ENCODE measurements at regions not wholly inside any gene's neighbourhood (a gene's known extent, or its start where the extent isn't known, plus 50 kb on each side); places are given as distances from the start of the nearest gene placed in this dataset.

- DNase-seq: no peak
- in situ Hi-C loops (cut with HindIII; ENCODE audit: low pct_ligation_motif_present, low pct_unique_long_range_greater_than_20kb, low sequenced_read_pairs): no loop called here
Observed at GRCh38 chr20:23223908-23224580, 126.5 kb upstream of the NXT1 start.

- in situ Hi-C loops (cut with HindIII; ENCODE audit: low pct_ligation_motif_present, low pct_unique_long_range_greater_than_20kb, low sequenced_read_pairs): no loop called here
Observed at GRCh38 chr20:23222531-23223200, 127.9 kb upstream of the NXT1 start.

GRCh38 chr20:23217023-23217422, 130.9 kb upstream of the CD93 start:
- DNase-seq: no peak
- in situ Hi-C loops (cut with HindIII; ENCODE audit: low pct_ligation_motif_present, low pct_unique_long_range_greater_than_20kb, low sequenced_read_pairs): no loop called here

More at GRCh38 chr20:23222531-23223200, 127.9 kb upstream of the NXT1 start:
- DNase-seq: no peak

GRCh38 chr20:23215344-23215995, 129.3 kb upstream of the CD93 start:
- in situ Hi-C loops (cut with HindIII; ENCODE audit: low pct_ligation_motif_present, low pct_unique_long_range_greater_than_20kb, low sequenced_read_pairs): no loop called here
- DNase-seq: no peak

- in situ Hi-C loops (cut with HindIII; ENCODE audit: low pct_ligation_motif_present, low pct_unique_long_range_greater_than_20kb, low sequenced_read_pairs): no loop called here
- DNase-seq: no peak
Observed at GRCh38 chr20:23214903-23215302, 128.8 kb upstream of the CD93 start.

DNA sequence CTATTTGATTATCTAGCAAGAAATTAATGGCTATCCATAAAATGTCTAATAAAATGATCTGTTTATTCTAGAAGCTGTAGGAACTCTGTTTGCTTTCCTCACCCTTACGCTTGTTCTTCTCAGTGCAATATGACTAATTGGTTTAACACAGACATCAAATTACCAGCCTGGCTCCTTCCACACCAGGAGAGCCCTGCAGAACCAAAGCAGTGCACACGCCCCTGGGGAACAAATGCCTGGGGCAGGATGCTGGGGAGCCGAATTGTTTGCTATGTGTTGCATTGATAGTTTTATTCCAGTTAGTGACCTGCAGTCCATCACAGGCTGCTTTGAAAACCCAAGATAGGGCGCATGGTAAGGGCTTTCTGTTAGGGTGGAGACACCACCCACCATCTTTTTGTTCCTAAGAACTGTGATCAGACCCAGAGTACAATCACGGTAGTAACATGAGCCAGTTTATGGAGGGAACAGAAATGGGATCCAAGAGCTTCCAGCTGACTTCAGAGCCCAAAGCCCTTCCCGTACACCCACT, 126.4 kb upstream of the CD93 start:
- in situ Hi-C loops (cut with HindIII; ENCODE audit: low pct_ligation_motif_present, low pct_unique_long_range_greater_than_20kb, low sequenced_read_pairs): no loop called here
- DNase-seq: no peak

DNA sequence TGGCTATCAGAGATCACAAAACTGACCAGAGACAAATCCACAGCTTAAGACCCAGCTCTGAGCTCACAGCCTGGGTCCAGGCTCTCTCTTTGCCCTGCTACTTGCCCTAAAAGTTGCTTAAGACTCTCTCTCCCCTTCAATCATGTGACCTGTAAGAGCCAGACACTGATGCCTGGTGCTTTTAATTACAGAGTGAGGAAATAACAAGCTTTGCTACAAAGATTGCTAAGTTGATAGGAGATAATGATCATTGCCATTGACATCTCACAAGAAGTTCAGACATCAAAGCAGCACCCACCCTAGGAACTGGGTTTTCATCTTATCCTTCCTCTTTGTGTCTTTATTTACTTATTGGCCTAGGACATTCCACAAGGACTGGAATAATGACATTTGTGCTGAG, 125.9 kb upstream of the CD93 start:
- in situ Hi-C loops (cut with HindIII; ENCODE audit: low pct_ligation_motif_present, low pct_unique_long_range_greater_than_20kb, low sequenced_read_pairs): no loop called here
- DNase-seq: no peak

DNA sequence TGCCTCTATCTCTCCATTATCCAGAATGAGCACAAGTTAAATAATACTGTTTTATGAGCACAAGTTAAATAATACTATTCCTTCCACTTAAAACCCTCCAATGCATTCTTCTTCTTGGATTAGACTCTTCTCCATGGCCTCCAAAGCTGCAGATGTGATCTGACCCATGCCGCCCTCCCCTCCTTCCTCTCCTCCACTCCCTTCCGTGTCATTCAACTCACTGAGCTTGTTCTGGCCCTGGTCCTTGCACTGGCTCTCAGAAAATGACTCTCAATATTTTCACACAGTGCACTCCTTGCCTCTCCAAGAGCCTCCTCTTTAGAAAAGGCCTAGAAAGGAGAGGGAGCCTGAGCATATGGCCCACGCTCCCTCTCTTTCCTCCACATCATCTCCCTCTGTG, 125.0 kb upstream of the CD93 start:
- no peak for DNase-seq
- in situ Hi-C loops (cut with HindIII; ENCODE audit: low pct_ligation_motif_present, low pct_unique_long_range_greater_than_20kb, low sequenced_read_pairs): no loop called here

- in situ Hi-C loops (cut with HindIII; ENCODE audit: low pct_ligation_motif_present, low pct_unique_long_range_greater_than_20kb, low sequenced_read_pairs): no loop called here
- DNase-seq: no peak
Observed at GRCh38 chr20:23207826-23208540, 121.9 kb upstream of the CD93 start.

DNA sequence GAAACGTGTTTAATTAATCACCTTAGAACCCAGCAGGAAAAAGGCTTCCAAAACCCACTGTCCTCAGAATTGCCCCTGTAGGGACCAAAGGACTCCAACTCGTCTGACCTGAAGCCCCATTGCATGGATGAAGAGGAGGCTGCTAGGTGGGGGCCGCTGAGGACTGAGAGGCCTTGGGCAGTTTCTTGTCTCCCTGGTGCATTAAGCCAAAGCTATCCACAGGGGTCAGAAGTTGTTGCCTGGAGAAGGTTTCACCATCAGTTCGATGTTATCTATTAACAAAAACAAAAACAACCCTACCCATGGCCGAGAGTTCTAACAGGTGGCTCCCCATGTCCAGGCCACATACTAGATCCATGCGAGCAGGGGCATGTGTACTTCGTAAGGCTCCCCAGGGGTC, 120.9 kb upstream of the CD93 start:
- DNase-seq: no peak
- in situ Hi-C loops (cut with HindIII; ENCODE audit: low pct_ligation_motif_present, low pct_unique_long_range_greater_than_20kb, low sequenced_read_pairs): no loop called here

DNA sequence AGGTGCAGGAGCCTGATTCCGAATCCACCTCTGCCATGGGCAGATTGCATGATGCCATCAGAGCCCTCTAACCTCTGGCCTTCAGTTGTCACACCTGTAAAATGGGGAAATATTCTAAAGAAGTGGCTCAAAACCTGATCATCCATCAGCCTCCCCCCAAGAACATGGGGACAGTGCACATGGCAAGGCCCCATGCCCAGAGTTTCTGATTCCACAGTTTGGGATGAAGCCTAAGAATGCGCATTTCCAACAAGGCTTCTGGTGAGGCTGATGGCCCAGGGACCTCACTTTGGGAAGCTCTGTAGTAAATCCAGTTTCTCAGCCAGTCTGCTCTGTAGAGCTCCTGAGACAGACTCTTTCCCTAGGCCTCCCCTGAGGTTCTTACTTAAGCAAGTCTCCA, 119.9 kb upstream of the CD93 start:
- DNase-seq: no peak
- in situ Hi-C loops (cut with HindIII; ENCODE audit: low pct_ligation_motif_present, low pct_unique_long_range_greater_than_20kb, low sequenced_read_pairs): no loop called here

GRCh38 chr20:23205611-23206041, 119.5 kb upstream of the CD93 start:
- in situ Hi-C loops (cut with HindIII; ENCODE audit: low pct_ligation_motif_present, low pct_unique_long_range_greater_than_20kb, low sequenced_read_pairs): no loop called here
- peak; percentile 84 for DNase-seq

DNA sequence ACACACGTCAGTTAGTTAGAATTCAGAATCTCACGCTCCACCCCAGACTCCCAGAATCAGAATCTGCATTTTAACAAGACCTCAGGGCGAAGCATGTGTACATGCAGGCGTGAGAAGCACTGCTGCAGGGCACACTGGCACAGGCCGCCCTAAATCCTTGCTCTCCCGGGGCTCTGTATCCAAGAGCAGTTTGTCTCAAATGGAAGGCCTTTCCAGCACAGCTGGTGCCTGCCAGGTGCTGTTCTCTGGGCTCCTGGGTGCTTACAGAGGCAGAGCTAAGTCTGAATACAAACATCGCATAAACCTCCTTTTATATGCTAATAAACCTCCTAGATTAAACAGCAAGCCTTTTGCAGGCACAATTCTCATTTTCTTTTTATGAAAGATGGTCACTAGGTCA, 119.1 kb upstream of the CD93 start:
- in situ Hi-C loops (cut with HindIII; ENCODE audit: low pct_ligation_motif_present, low pct_unique_long_range_greater_than_20kb, low sequenced_read_pairs): no loop called here
- no peak for DNase-seq

- in situ Hi-C loops (cut with HindIII; ENCODE audit: low pct_ligation_motif_present, low pct_unique_long_range_greater_than_20kb, low sequenced_read_pairs): no loop called here
- peak; percentile 45 for DNase-seq
Observed at GRCh38 chr20:23203951-23204730, 118.0 kb upstream of the CD93 start.

DNA sequence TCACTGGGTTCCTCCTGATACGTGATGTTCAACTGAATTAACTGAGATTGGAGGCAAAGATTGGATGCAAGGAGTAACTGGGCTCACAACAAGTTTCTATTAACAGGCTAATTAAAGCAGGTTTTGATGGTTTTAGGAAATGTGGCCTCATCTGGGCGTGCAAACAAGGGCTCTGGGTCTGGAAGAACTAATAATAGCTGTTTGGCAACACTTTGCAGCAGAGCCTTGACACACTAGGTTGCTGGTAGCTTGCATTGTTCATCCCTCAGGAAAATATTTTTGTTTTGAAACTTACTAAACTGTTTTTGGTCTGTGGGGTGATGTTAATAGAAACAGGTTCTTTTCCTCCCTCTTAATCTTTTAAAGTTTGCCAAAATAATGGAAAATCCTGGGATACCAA, 117.2 kb upstream of the CD93 start:
- no peak for DNase-seq
- in situ Hi-C loops (cut with HindIII; ENCODE audit: low pct_ligation_motif_present, low pct_unique_long_range_greater_than_20kb, low sequenced_read_pairs): no loop called here

DNA sequence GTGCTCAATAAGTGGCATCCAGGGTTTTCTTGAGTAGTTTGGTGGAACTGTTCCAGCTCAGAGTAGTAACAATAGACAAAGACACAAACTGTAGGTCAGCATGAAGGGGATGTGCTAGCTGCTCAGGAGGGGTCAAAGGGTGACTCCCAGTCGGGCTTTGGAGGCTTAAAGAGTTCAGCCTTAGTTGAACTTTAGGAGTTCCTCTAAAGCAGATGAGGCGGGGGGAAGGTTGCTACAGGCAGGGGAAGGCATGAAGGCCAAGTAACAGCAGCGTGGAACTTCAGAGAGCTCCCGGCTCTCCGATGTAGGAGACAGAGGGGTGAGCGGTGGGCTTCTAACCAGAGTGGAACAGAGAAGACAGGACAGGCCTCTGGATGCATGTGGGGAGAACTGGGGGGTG, 115.5 kb upstream of the CD93 start:
- in situ Hi-C loops (cut with HindIII; ENCODE audit: low pct_ligation_motif_present, low pct_unique_long_range_greater_than_20kb, low sequenced_read_pairs): no loop called here
- DNase-seq: no peak

- in situ Hi-C loops (cut with HindIII; ENCODE audit: low pct_ligation_motif_present, low pct_unique_long_range_greater_than_20kb, low sequenced_read_pairs): no loop called here
- DNase-seq: peak; percentile 23
Observed at GRCh38 chr20:23200914-23201313, 114.8 kb upstream of the CD93 start.

GRCh38 chr20:23200413-23200812, 114.3 kb upstream of the CD93 start:
- in situ Hi-C loops (cut with HindIII; ENCODE audit: low pct_ligation_motif_present, low pct_unique_long_range_greater_than_20kb, low sequenced_read_pairs): no loop called here
- no peak for DNase-seq

Measured in ACHN (cell line).